A673 (cell line): ENCODE measurements at regions not wholly inside any gene's neighbourhood (a gene's known extent, or its start where the extent isn't known, plus 50 kb on each side); places are given as distances from the start of the nearest gene placed in this dataset.

ENCODE experiments used
- BruUV-seq: library from RNA; stranded (reverse); fragments of 400-500 nt; replicated peaks from 2 replicates; lab custom pipeline; 2021; lab: Mats Ljungman, UMichigan
- CTCF ChIA-PET: fragments of 300-600 bp; sonication (Branson Sonifier 250); formaldehyde crosslinking; loops from one replicate; lab custom pipeline; 2022; ENCODE audit warnings: antibody characterized with exemption; lab: Charles Lee
- POLR2A ChIA-PET: fragments of 300-600 bp; sonication (Branson Sonifier 250); formaldehyde crosslinking; loops from one replicate; lab custom pipeline; 2022; ENCODE audit warnings: antibody characterized with exemption; ENCODE audit not compliant: low non-redundant PET; lab: Charles Lee
- DNase-seq: peaks from one replicate; pipeline ENCODE4 v3.0.0-alpha.2; 2015; ENCODE audit warnings: low spot score
- H3K27ac ChIP-seq: fragments of 200-600 bp; sonication (generic); 2 replicates; pipeline ENCODE4 v1.5.1; 2016; ENCODE audit warnings: mixed run types, low read depth, mild to moderate bottlenecking, mixed read lengths, antibody characterized with exemption, low read length; ENCODE audit not compliant: poor library complexity, severe bottlenecking
- H3K27me3 ChIP-seq: fragments of 200-600 bp; sonication (generic); replicated peaks from 2 replicates; pipeline ENCODE4 v1.6.1; 2017; ENCODE audit warnings: mixed run types, low read depth, mild to moderate bottlenecking, mixed read lengths, antibody characterized with exemption, low read length; ENCODE audit not compliant: insufficient read depth, poor library complexity
- H3K36me3 ChIP-seq: fragments of 200-600 bp; sonication (generic); 2 replicates; pipeline ENCODE4 v1.6.1; 2016; ENCODE audit warnings: mixed run types, mild to moderate bottlenecking, mixed read lengths, antibody characterized with exemption, low read length; ENCODE audit not compliant: insufficient read depth, poor library complexity, severe bottlenecking
- H3K4me1 ChIP-seq: fragments of 200-600 bp; sonication (generic); 2 replicates; pipeline ENCODE4 v1.6.1; 2017; ENCODE audit warnings: mixed run types, mild to moderate bottlenecking, mixed read lengths, antibody characterized with exemption, low read length; ENCODE audit not compliant: insufficient read depth, poor library complexity, severe bottlenecking
- H3K4me3 ChIP-seq: fragments of 200-600 bp; sonication (generic); 2 replicates; pipeline ENCODE4 v1.5.1; 2016; ENCODE audit warnings: low read depth, mixed run types, mild to moderate bottlenecking, mixed read lengths, low read length; ENCODE audit not compliant: poor library complexity, severe bottlenecking
- H3K9me3 ChIP-seq: fragments of 200-600 bp; sonication (generic); 2 replicates; pipeline ENCODE4 v1.6.1; 2016; ENCODE audit warnings: mixed run types, low read depth, mild to moderate bottlenecking, mixed read lengths, antibody characterized with exemption, low read length; ENCODE audit not compliant: poor library complexity, severe bottlenecking
- EZH2 ChIP-seq: fragments of 200-600 bp; sonication (generic); IDR thresholded peaks from 2 replicates; pipeline ENCODE4 v1.6.1; 2017; ENCODE audit warnings: borderline replicate concordance, low read depth, mild to moderate bottlenecking, mixed read lengths, antibody characterized with exemption, low read length; ENCODE audit not compliant: poor library complexity, severe bottlenecking
- intact Hi-C: fragments of 100-400 bp; cut with micrococcal nuclease; formaldehyde crosslinking; loops from one replicate; pipeline ENCODE4 v1.10.0; 2022; ENCODE audit not compliant: unreplicated experiment
- TF ChIP-seq, protein P1 (sequence below): fragments of 300-800, 200-600 bp; sonication (generic); conservative IDR thresholded peaks from 2 replicates; pipeline ENCODE4 v1.5.1; 2017; ENCODE audit warnings: low read depth, mild to moderate bottlenecking, antibody characterized with exemption, low read length, moderate library complexity, mixed read lengths

DNA sequence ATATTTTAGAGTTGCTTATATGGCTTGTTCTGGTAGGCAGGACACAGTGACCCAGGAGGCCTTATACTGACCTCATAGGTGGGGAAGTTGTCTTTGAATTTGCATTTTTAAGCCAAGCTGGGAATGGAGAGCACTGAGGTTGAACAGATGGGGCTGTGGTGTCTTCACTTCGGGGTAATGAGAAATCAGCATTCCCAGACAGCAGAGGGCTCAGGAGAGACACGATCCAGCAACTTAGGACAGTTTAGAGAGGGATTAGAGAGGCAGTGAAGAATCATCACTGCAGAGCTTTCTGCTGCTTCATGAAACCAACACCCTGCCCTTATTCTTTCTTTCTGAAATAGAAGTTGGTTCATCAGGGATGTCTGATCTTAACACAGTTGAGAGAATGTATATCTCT lies 202.4 kb downstream of the TDRD15 start:
- intact Hi-C loops = no loop called here
- Histone ChIP-seq H3K27ac (no peak overlapping the region), H3K9me3 (no peaks in the 10 kb centered on the region), H3K36me3 (no peaks in the 10 kb centered on the region), H3K4me1 (no peaks in the 10 kb centered on the region), H3K4me3 (no peak overlapping the region), H3K27me3 (peaks cover 6% of the 10 kb centered on the region)
- BruUV-seq = no TSS peak
- ChIA-PET CTCF (no interaction called here), POLR2A (no interaction called here)
- no peak for DNase-seq
- TF ChIP-seq EZH2 = no peak
- TF ChIP-seq, protein P1, sequence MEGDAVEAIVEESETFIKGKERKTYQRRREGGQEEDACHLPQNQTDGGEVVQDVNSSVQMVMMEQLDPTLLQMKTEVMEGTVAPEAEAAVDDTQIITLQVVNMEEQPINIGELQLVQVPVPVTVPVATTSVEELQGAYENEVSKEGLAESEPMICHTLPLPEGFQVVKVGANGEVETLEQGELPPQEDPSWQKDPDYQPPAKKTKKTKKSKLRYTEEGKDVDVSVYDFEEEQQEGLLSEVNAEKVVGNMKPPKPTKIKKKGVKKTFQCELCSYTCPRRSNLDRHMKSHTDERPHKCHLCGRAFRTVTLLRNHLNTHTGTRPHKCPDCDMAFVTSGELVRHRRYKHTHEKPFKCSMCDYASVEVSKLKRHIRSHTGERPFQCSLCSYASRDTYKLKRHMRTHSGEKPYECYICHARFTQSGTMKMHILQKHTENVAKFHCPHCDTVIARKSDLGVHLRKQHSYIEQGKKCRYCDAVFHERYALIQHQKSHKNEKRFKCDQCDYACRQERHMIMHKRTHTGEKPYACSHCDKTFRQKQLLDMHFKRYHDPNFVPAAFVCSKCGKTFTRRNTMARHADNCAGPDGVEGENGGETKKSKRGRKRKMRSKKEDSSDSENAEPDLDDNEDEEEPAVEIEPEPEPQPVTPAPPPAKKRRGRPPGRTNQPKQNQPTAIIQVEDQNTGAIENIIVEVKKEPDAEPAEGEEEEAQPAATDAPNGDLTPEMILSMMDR = no peak

DNA sequence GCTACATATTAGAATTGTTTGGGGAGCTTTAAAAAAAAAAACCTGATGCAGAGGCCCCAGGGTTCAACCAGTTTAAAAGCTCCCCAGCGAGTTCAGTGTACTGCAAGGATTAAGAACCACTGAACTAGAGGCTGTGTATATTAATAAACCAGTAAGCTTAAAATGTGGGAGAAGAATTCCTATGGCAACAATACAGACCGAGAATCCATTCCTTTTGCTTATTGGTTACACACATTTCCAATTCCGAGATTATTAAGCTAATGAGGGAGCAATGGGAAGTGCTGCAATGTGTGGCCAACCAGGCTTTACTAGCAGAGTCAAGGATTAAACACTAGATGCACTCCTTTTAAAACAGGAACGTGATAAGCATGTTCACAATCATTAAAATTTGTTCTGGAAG lies 204.4 kb downstream of the TDRD15 start:
- CTCF ChIA-PET = no interaction called here
- Histone ChIP-seq H3K9me3 (no peaks in the 10 kb centered on the region), H3K4me3 (no peak overlapping the region), H3K27ac (no peak overlapping the region), H3K36me3 (no peaks in the 10 kb centered on the region), H3K27me3 (peaks cover 6% of the 10 kb centered on the region), H3K4me1 (no peaks in the 10 kb centered on the region)
- POLR2A ChIA-PET = no interaction called here
- no peak for DNase-seq
- TF ChIP-seq, protein P1 = no peak
- TF ChIP-seq EZH2 = no peak
- intact Hi-C loops = no loop called here
- BruUV-seq = no TSS peak

DNA sequence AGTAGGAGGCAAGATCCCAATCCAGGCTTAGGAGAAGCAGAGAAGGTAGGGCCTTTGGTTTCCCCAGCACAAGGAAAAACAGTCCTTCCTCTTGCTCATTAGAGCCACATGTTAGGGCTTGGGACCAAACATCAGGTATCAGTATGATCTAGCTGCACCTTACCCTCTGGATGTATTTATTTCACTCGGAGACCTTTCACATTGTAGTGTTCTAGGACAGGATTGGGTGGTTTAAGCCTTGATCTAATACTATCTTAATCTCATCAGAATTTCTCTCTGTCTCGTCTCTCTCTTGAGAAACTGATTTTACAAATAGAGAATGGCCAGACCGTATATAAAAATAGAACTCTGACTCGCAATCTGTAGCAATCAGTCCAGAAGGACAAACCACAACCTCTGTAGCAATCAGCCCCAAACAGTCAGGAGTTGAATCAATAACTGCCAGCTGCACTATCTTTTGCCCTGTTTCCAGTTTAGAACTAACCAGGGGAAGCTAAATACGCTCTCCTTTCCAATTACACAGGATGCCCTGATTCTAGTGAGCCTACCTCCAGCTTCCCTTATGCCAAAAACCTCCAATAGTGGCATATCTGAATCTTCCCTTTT lies 207.1 kb downstream of the TDRD15 start:
- Histone ChIP-seq H3K27me3 (peaks cover 6% of the 10 kb centered on the region), H3K4me1 (no peaks in the 10 kb centered on the region), H3K36me3 (no peaks in the 10 kb centered on the region), H3K4me3 (no peak overlapping the region), H3K27ac (no peak overlapping the region), H3K9me3 (no peaks in the 10 kb centered on the region)
- TF ChIP-seq, protein P1 = no peak
- no peak for TF ChIP-seq EZH2
- no TSS peak for BruUV-seq
- ChIA-PET CTCF (no interaction called here), POLR2A (no interaction called here)
- intact Hi-C loops = no loop called here
- no peak for DNase-seq
